Adrenal gland (tissue), 9 donors: ENCODE measurements at regions not wholly inside any gene's neighbourhood (a gene's known extent, or its start where the extent isn't known, plus 50 kb on each side); places are given as distances from the start of the nearest gene placed in this dataset.

Experiments
- DNase-seq, 7 donors: peaks; one replicate each; pipeline ENCODE4 v3.0.0-alpha.2; 2019 to 2020
- H3K27ac ChIP-seq, 5 donors: fragments of 200-600 bp; sonication (generic) in 4 of 5; 1 replicate in 3 of 5; 2 replicates in 2 of 5; pipeline versions ENCODE4 v1.5.1 to v1.8.0; 2016 to 2020; ENCODE audit warnings: mild to moderate bottlenecking in 1 of 5
- H3K27me3 ChIP-seq: fragments of 200-600 bp; 2 replicates; pipeline ENCODE4 v1.8.0; 2021
- H3K36me3 ChIP-seq, 2 donors: fragments of 200-600 bp; replicated peaks in 1 of 2; 1 replicate in 1 of 2; 2 replicates in 1 of 2; pipeline versions ENCODE4 v1.5.1 to v1.8.0; 2018 to 2022
- H3K4me1 ChIP-seq, 2 donors: fragments of 200-600 bp; replicated peaks in 1 of 2; 1 replicate in 1 of 2; 2 replicates in 1 of 2; pipeline versions ENCODE4 v1.5.1 to v1.8.0; 2018 to 2021
- H3K4me3 ChIP-seq, 4 donors: fragments of 200-600 bp; sonication (generic) in 3 of 4; one replicate each; pipeline ENCODE4 v1.5.1; 2016 to 2018
- H3K9me3 ChIP-seq, 3 donors: fragments of 200-600 bp; sonication (generic) in 1 of 3; replicated peaks in 1 of 3; 1 replicate in 2 of 3; 2 replicates in 1 of 3; pipeline versions ENCODE4 v1.5.1 to v1.8.0; 2016 to 2021
- POLR2A ChIP-seq, 2 donors: fragments of 450-650 bp; IDR thresholded peaks; one replicate each; pipeline ENCODE4 v1.6.1; 2017; ENCODE audit warnings: antibody characterized with exemption in 2 of 2, mild to moderate bottlenecking in 2 of 2, moderate library complexity in 1 of 2
- WGBS, 4 donors: extraction: QIAGEN DNeasy Blood & Tissue Kit in 2 of 4; methylation state at CpG; one replicate each; pipeline versions ENCODE4 v1.1.5 to v1.1.7; 2013 to 2017; 5-methylcytosine and 5-hydroxymethylcytosine counted together
- intact Hi-C, 2 donors: fragments of 100-400 bp; cut with DNase I; formaldehyde crosslinking; loops; one replicate each; pipeline versions ENCODE4 v1.14.1 to v1.15.0; 2022 to 2023
- TF ChIP-seq, protein P1 (sequence below), 6 experiments: fragments of 450-650 bp in 4 of 6; fragments of 200-600 bp in 2 of 6; sonication (generic) in 1 of 6; IDR thresholded peaks; 1 replicate in 5 of 6; 2 replicates in 1 of 6; pipeline versions ENCODE4 v1.5.1 to v1.8.0; 2016 to 2021; ENCODE audit warnings: antibody characterized with exemption in 6 of 6, mild to moderate bottlenecking in 2 of 6, moderate library complexity in 1 of 6
- donor health status: healthy with polysubstance abuse.
- donor health status: Bipolar disorder and iron deficiency.
- donor health status: DM: yes; HTN: yes; CAD: no.
- donor health status: DM: no; HTN: no; CAD: no.
- donor health status: DM: no; HTN: no; CAD: no.

DNA sequence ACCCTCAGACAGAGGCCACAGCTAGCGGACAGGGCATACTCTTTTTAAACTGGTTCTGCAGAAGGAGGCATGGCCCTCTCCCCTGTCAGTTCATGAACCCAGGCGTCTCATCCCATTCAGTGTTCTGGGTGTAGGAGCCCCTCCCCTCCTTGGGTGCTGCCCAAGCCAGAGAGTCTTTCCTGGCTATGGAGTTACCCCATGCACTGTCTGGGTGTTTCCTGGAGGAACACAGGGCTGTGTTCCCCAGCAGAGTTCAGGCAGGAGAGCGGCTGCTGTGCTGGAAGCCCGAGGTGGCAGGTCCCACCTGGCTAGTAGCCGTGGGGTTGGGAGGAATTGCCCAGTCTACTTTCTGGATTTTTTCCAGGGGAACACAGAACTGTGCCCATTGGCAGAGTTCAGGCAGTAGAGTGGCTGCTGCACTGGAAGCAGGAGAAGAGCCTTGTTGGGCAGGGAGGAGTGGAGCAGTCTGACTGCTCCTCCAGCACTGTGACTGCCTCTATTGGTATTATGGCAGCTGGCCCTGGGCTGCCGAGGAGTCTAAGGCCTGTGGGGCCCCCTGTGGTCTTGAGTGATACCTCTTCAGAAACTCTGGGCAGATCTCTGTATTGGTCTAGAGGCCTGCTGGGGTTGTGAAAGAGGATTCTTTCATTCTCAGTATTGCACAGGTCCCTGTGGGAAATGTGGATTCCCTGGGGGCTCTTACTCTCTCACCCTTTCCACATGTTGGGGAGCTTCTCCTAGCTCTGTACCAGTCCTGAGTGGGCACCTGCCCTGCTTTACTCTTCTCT lies 168.3 kb downstream of the PCDH20 start:
- no peaks in the 10 kb centered on the region for H3K9me3 ChIP-seq
- no peak overlapping the region for H3K4me3 ChIP-seq
- no peaks in the 10 kb centered on the region for H3K36me3 ChIP-seq
- no peak overlapping the region for H3K27ac ChIP-seq
- no peaks in the 10 kb centered on the region for H3K27me3 ChIP-seq
- DNase-seq: no peak
- no peaks in the 10 kb centered on the region for H3K4me1 ChIP-seq
- 67 to 83% (median 76%) methylated on average over 2 to 6 of the region's 6 CpGs for WGBS, 4 donors
- no peak for TF ChIP-seq POLR2A (IDR thresholded peaks at IDR 0.05)
- TF ChIP-seq, protein P1, sequence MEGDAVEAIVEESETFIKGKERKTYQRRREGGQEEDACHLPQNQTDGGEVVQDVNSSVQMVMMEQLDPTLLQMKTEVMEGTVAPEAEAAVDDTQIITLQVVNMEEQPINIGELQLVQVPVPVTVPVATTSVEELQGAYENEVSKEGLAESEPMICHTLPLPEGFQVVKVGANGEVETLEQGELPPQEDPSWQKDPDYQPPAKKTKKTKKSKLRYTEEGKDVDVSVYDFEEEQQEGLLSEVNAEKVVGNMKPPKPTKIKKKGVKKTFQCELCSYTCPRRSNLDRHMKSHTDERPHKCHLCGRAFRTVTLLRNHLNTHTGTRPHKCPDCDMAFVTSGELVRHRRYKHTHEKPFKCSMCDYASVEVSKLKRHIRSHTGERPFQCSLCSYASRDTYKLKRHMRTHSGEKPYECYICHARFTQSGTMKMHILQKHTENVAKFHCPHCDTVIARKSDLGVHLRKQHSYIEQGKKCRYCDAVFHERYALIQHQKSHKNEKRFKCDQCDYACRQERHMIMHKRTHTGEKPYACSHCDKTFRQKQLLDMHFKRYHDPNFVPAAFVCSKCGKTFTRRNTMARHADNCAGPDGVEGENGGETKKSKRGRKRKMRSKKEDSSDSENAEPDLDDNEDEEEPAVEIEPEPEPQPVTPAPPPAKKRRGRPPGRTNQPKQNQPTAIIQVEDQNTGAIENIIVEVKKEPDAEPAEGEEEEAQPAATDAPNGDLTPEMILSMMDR (IDR thresholded peaks at IDR 0.05): no peak
- intact Hi-C loops: no loop called here

DNA sequence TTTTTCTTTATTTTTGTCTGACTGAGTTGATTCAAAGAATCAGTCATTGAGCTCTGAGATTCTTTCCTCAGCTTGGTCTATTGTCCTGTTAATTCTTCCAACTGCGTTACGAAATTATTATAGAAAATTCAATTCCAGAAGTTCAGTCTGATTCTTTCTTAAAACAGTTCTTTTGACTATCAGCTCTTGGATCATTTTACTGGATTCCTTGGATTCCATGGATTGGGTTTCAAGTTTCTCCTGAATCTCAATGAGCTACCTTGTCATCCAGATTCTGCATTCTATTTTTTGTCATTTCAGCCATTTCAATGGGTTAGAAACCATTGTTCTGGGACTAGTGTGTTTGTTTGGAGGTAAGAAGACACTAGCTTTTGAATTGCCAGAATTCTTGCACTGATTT lies 169.3 kb downstream of the PCDH20 start:
- WGBS, 4 donors: 63 to 87% (median 76%) methylated on average over 2 of the region's 2 CpGs
- Histone ChIP-seq H3K27me3 (no peaks in the 10 kb centered on the region), H3K27ac (no peak overlapping the region), H3K4me1 (no peaks in the 10 kb centered on the region), H3K9me3 (no peaks in the 10 kb centered on the region), H3K4me3 (no peak overlapping the region), H3K36me3 (no peaks in the 10 kb centered on the region)
- no peak for DNase-seq
- intact Hi-C loops: no loop called here
- TF ChIP-seq, protein P1 (IDR thresholded peaks at IDR 0.05): no peak
- TF ChIP-seq POLR2A (IDR thresholded peaks at IDR 0.05): no peak

- Histone ChIP-seq H3K27me3 (no peaks in the 10 kb centered on the region), H3K9me3 (no peaks in the 10 kb centered on the region), H3K4me3 (no peak overlapping the region), H3K36me3 (no peaks in the 10 kb centered on the region), H3K27ac (no peak overlapping the region), H3K4me1 (no peaks in the 10 kb centered on the region)
- WGBS, 4 donors: 58 to 65% (median 62%) methylated on average over 3 of the region's 3 CpGs
- intact Hi-C loops: no loop called here
- TF ChIP-seq POLR2A (IDR thresholded peaks at IDR 0.05): no peak
- TF ChIP-seq, protein P1 (IDR thresholded peaks at IDR 0.05): no peak
- DNase-seq: no peak
Measured at GRCh38 chr13:61215601-61216000, 200.0 kb downstream of the PCDH20 start.

- no peaks in the 10 kb centered on the region for H3K36me3 ChIP-seq
- no peak for DNase-seq
- no peak overlapping the region for H3K4me3 ChIP-seq
- intact Hi-C loops: no loop called here
- no peak overlapping the region for H3K27ac ChIP-seq
- 62 to 78% (median 69%) methylated on average over 3 of the region's 3 CpGs for WGBS, 4 donors
- H3K27me3 ChIP-seq: no peaks in the 10 kb centered on the region
- no peaks in the 10 kb centered on the region for H3K9me3 ChIP-seq
- H3K4me1 ChIP-seq: no peaks in the 10 kb centered on the region
- TF ChIP-seq POLR2A (IDR thresholded peaks at IDR 0.05): no peak
- TF ChIP-seq, protein P1 (IDR thresholded peaks at IDR 0.05): no peak
Measured at GRCh38 chr13:61215116-61215515, 200.5 kb downstream of the PCDH20 start.
